Panc1 (cell line): ENCODE measurements at regions not wholly inside any gene's neighbourhood (a gene's known extent, or its start where the extent isn't known, plus 50 kb on each side); places are given as distances from the start of the nearest gene placed in this dataset.
"Not testable (repeated sequence)": the region's sequence is repeated elsewhere in the genome, so short reads cannot be mapped to it uniquely, and the experiment has no call there.

Experiments
- ATAC-seq: fragments of 200-7000 bp; cut with Tn5 transposase; 2 replicates; pipeline ENCODE4 v1.9.1; 2020; ENCODE audit warnings: mild to moderate bottlenecking, moderate library complexity
- BruUV-seq: library from RNA; stranded (reverse); fragments of 400-500 nt; replicated peaks from 2 replicates; lab custom pipeline; 2021; lab: Mats Ljungman, UMichigan
- CTCF ChIA-PET: fragments of 300-600 bp; sonication (Branson Sonifier 250); formaldehyde crosslinking; loops from one replicate; lab custom pipeline; 2022; ENCODE audit warnings: antibody characterized with exemption; lab: Charles Lee
- POLR2A ChIA-PET: fragments of 300-600 bp; sonication (Branson Sonifier 250); formaldehyde crosslinking; loops from one replicate; lab custom pipeline; 2022; ENCODE audit warnings: antibody characterized with exemption; lab: Charles Lee
- DNase-seq: peaks from one replicate; pipeline ENCODE4 v3.0.0-alpha.2; 2010; ENCODE audit warnings: low read depth, low spot score
- H3K27ac ChIP-seq: 2 replicates; pipeline ENCODE4 v1.5.1; 2011; ENCODE audit warnings: mild to moderate bottlenecking, low read length, inconsistent platforms
- H3K27me3 ChIP-seq: fragments of 200-500 bp; sonication (Bioruptor generic); 2 replicates; pipeline ENCODE4 v1.6.0; 2014; ENCODE audit warnings: low read length, inconsistent platforms; ENCODE audit not compliant: control insufficient read depth, insufficient read depth
- H3K36me3 ChIP-seq: fragments of 200-500 bp; sonication (Bioruptor generic); 2 replicates; pipeline ENCODE4 v1.5.1; 2014; ENCODE audit warnings: inconsistent platforms, mild to moderate bottlenecking, low read length, moderate library complexity; ENCODE audit not compliant: control insufficient read depth, insufficient read depth
- H3K4me1 ChIP-seq: 2 replicates; pipeline ENCODE4 v1.5.1; 2011; ENCODE audit warnings: inconsistent platforms, mild to moderate bottlenecking, low read length, moderate library complexity; ENCODE audit not compliant: control insufficient read depth, insufficient read depth
- H3K4me3 ChIP-seq, 2 experiments: 2 replicates each; pipeline ENCODE4 v1.5.1; 2011 to 2012; ENCODE audit warnings: low read depth in 2 of 2, low read length in 2 of 2, mild to moderate bottlenecking in 2 of 2, inconsistent platforms in 1 of 2, moderate library complexity in 1 of 2
- H3K9me3 ChIP-seq: fragments of 200-500 bp; sonication (Bioruptor generic); 2 replicates; pipeline ENCODE4 v1.5.1; 2014; ENCODE audit warnings: low read depth, mild to moderate bottlenecking, inconsistent platforms, low read length, moderate library complexity; ENCODE audit not compliant: control insufficient read depth, insufficient read depth
- POLR2AphosphoS5 ChIP-seq: IDR thresholded peaks from 2 replicates; pipeline ENCODE4 v1.6.1; 2012; ENCODE audit warnings: mild to moderate bottlenecking, low read depth, low read length, moderate library complexity
- SIN3A ChIP-seq: IDR thresholded peaks from 2 replicates; pipeline ENCODE4 v1.6.1; 2012; ENCODE audit warnings: low read depth, mild to moderate bottlenecking, low read length, moderate library complexity, borderline replicate concordance; ENCODE audit not compliant: insufficient read depth
- TCF7L2 ChIP-seq: IDR thresholded peaks from 2 replicates; pipeline ENCODE4 v1.6.1; 2011; ENCODE audit warnings: mild to moderate bottlenecking, low read depth, low read length, inconsistent platforms
- in situ Hi-C: cut with HindIII; loops from 2 replicates; pipeline ENCODE4 v1.10.0; 2016; ENCODE audit warnings: low sequenced_read_pairs, low pct_unique_long_range_greater_than_20kb
- intact Hi-C: fragments of 100-400 bp; cut with micrococcal nuclease; formaldehyde crosslinking; loops from one replicate; pipeline ENCODE4 v1.10.0; 2022; ENCODE audit not compliant: unreplicated experiment
- TF ChIP-seq, protein P1 (sequence below): fragments of 450-650 bp; IDR thresholded peaks from 2 replicates; pipeline ENCODE4 v1.5.1; 2017; ENCODE audit warnings: mild to moderate bottlenecking
- TF ChIP-seq, protein P2 (sequence below), 2 experiments: IDR thresholded peaks; 2 replicates each; pipeline ENCODE4 v1.6.1; 2011 to 2012; ENCODE audit warnings: low read depth in 2 of 2, control low read depth in 1 of 2, low read length in 1 of 2, mild to moderate bottlenecking in 1 of 2, moderate library complexity in 1 of 2; ENCODE audit not compliant: insufficient read depth in 1 of 2

- no peak overlapping the region for H3K27ac ChIP-seq
- H3K4me3 ChIP-seq = no peak overlapping the region
- no TSS peak for BruUV-seq
- no peak for ATAC-seq
- H3K9me3 ChIP-seq = no peaks in the 10 kb centered on the region
- TF ChIP-seq, protein P1, sequence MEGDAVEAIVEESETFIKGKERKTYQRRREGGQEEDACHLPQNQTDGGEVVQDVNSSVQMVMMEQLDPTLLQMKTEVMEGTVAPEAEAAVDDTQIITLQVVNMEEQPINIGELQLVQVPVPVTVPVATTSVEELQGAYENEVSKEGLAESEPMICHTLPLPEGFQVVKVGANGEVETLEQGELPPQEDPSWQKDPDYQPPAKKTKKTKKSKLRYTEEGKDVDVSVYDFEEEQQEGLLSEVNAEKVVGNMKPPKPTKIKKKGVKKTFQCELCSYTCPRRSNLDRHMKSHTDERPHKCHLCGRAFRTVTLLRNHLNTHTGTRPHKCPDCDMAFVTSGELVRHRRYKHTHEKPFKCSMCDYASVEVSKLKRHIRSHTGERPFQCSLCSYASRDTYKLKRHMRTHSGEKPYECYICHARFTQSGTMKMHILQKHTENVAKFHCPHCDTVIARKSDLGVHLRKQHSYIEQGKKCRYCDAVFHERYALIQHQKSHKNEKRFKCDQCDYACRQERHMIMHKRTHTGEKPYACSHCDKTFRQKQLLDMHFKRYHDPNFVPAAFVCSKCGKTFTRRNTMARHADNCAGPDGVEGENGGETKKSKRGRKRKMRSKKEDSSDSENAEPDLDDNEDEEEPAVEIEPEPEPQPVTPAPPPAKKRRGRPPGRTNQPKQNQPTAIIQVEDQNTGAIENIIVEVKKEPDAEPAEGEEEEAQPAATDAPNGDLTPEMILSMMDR = no peak
- TF ChIP-seq TCF7L2 = no peak
- in situ Hi-C loops = no loop called here
- no peaks in the 10 kb centered on the region for H3K36me3 ChIP-seq
- ChIA-PET POLR2A (no interaction called here), CTCF (no interaction called here)
- no peak for DNase-seq
- H3K27me3 ChIP-seq = no peaks in the 10 kb centered on the region
- no peaks in the 10 kb centered on the region for H3K4me1 ChIP-seq
- intact Hi-C loops = no loop called here
Measured at GRCh38 chr3:145035682-145036081, 1064.1 kb downstream of the DIPK2A start.

DNA sequence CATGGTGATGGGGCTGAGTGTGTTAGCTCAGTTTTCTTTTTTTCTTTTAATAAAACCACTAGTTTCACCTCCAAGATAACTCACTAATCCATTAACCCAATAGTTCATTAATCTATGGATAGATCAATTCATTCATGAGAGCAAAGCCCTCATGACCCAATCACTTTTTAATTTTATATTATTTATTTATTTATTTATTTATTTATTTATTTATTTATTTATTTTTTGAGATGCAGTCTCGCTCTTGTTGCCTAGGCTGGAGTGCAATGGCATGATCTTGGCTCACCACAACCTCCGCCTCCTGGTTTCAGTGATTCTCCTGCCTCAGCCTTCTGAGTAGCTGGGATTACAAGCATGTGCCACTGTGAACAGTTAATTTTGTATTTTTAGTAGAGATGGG, 1082.4 kb downstream of the DIPK2A start:
- CTCF ChIA-PET, H3K27ac ChIP-seq, DNase-seq, H3K4me3 ChIP-seq, H3K4me1 ChIP-seq, H3K9me3 ChIP-seq, intact Hi-C loops, H3K36me3 ChIP-seq, H3K27me3 ChIP-seq, BruUV-seq, in situ Hi-C loops, ATAC-seq, POLR2A ChIA-PET: not testable (repeated sequence)

GRCh38 chr3:145055375-145056076, 1083.9 kb downstream of the DIPK2A start:
- BruUV-seq = no TSS peak
- DNase-seq = no peak

More at GRCh38 chr3:145055375-145056076, 1083.9 kb downstream of the DIPK2A start:
- TF ChIP-seq, protein P2, sequence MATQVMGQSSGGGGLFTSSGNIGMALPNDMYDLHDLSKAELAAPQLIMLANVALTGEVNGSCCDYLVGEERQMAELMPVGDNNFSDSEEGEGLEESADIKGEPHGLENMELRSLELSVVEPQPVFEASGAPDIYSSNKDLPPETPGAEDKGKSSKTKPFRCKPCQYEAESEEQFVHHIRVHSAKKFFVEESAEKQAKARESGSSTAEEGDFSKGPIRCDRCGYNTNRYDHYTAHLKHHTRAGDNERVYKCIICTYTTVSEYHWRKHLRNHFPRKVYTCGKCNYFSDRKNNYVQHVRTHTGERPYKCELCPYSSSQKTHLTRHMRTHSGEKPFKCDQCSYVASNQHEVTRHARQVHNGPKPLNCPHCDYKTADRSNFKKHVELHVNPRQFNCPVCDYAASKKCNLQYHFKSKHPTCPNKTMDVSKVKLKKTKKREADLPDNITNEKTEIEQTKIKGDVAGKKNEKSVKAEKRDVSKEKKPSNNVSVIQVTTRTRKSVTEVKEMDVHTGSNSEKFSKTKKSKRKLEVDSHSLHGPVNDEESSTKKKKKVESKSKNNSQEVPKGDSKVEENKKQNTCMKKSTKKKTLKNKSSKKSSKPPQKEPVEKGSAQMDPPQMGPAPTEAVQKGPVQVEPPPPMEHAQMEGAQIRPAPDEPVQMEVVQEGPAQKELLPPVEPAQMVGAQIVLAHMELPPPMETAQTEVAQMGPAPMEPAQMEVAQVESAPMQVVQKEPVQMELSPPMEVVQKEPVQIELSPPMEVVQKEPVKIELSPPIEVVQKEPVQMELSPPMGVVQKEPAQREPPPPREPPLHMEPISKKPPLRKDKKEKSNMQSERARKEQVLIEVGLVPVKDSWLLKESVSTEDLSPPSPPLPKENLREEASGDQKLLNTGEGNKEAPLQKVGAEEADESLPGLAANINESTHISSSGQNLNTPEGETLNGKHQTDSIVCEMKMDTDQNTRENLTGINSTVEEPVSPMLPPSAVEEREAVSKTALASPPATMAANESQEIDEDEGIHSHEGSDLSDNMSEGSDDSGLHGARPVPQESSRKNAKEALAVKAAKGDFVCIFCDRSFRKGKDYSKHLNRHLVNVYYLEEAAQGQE (IDR thresholded peaks at IDR 0.05; ENCODE audit: insufficient read depth in 1 of 2, low read depth in 2 of 2, low read length in 1 of 2) = no peak
- TF ChIP-seq, protein P1 = no peak
- TF ChIP-seq POLR2AphosphoS5 (no peak), SIN3A (no peak)
- CTCF ChIA-PET = no interaction called here
- H3K9me3 ChIP-seq = no peaks in the 10 kb centered on the region
- no peak for ATAC-seq
- in situ Hi-C loops (no loop called here), intact Hi-C loops (no loop called here)
- POLR2A ChIA-PET = no interaction called here
- H3K27ac ChIP-seq = no peak overlapping the region
- no peak overlapping the region for H3K4me3 ChIP-seq
- no peaks in the 10 kb centered on the region for H3K4me1 ChIP-seq
- no peaks in the 10 kb centered on the region for H3K27me3 ChIP-seq
- no peaks in the 10 kb centered on the region for H3K36me3 ChIP-seq
